Endothelial cell (in vitro differentiated cells): ENCODE measurements at regions not wholly inside any gene's neighbourhood (a gene's known extent, or its start where the extent isn't known, plus 50 kb on each side); places are given as distances from the start of the nearest gene placed in this dataset.

Source experiments
- DNase-seq: peaks from one replicate; pipeline ENCODE4 v3.0.0; 2021; ENCODE audit warnings: low spot score
- H3K27ac Mint-ChIP-seq: one replicate; pipeline ENCODE4 v1.8.0; 2021; ENCODE audit warnings: mixed read lengths, inconsistent platforms; ENCODE audit not compliant: unreplicated experiment
- H3K27me3 Mint-ChIP-seq: one replicate; pipeline ENCODE4 v1.8.0; 2021; ENCODE audit warnings: mild to moderate bottlenecking, moderate library complexity, mixed read lengths, inconsistent platforms; ENCODE audit not compliant: unreplicated experiment
- H3K36me3 Mint-ChIP-seq: one replicate; pipeline ENCODE4 v1.8.0; 2021; ENCODE audit warnings: mild to moderate bottlenecking, low read depth, mixed read lengths, inconsistent platforms; ENCODE audit not compliant: unreplicated experiment
- H3K4me1 Mint-ChIP-seq: one replicate; pipeline ENCODE4 v1.8.0; 2021; ENCODE audit warnings: mild to moderate bottlenecking, mixed read lengths, inconsistent platforms; ENCODE audit not compliant: unreplicated experiment
- H3K4me3 Mint-ChIP-seq: one replicate; pipeline ENCODE4 v1.8.0; 2021; ENCODE audit warnings: mild to moderate bottlenecking, mixed read lengths, inconsistent platforms; ENCODE audit not compliant: unreplicated experiment
- H3K9me3 Mint-ChIP-seq: one replicate; pipeline ENCODE4 v1.8.0; 2021; ENCODE audit warnings: mixed read lengths, inconsistent platforms; ENCODE audit not compliant: unreplicated experiment
- CTCF ChIP-seq: fragments of 200-600 bp; sonication (generic); IDR thresholded peaks from one replicate; pipeline ENCODE4 v1.5.0; 2021; ENCODE audit warnings: antibody characterized with exemption; ENCODE audit not compliant: unreplicated experiment

GRCh38 chr11:134913999-134914590, 502.1 kb upstream of the B3GAT1 start:
- Mint-ChIP-seq H3K4me1 (peaks cover 5% of the 10 kb centered on the region), H3K27me3 (peaks cover 17% of the 10 kb centered on the region), H3K9me3 (no peaks in the 10 kb centered on the region), H3K4me3 (no peak overlapping the region), H3K27ac (no peak overlapping the region), H3K36me3 (no peaks in the 10 kb centered on the region)
- no peak for DNase-seq
- TF ChIP-seq CTCF, result no peak

GRCh38 chr11:134913391-134913790, 501.3 kb upstream of the B3GAT1 start:
- Mint-ChIP-seq H3K27me3 (peaks cover 19% of the 10 kb centered on the region), H3K4me3 (no peak overlapping the region), H3K27ac (no peak overlapping the region), H3K9me3 (no peaks in the 10 kb centered on the region), H3K4me1 (peaks cover 5% of the 10 kb centered on the region), H3K36me3 (no peaks in the 10 kb centered on the region)
- no peak for TF ChIP-seq CTCF
- DNase-seq, result no peak

- Mint-ChIP-seq H3K4me1 (peaks cover 5% of the 10 kb centered on the region), H3K4me3 (no peak overlapping the region), H3K9me3 (no peaks in the 10 kb centered on the region), H3K27me3 (peaks cover 23% of the 10 kb centered on the region), H3K36me3 (no peaks in the 10 kb centered on the region), H3K27ac (no peak overlapping the region)
- no peak for TF ChIP-seq CTCF
- no peak for DNase-seq
Measured at GRCh38 chr11:134911514-134912180, 499.6 kb upstream of the B3GAT1 start.

GRCh38 chr11:134908583-134908982, 496.5 kb upstream of the B3GAT1 start:
- peaks cover 16% of the 10 kb centered on the region for H3K27me3 Mint-ChIP-seq
- no peak for DNase-seq
- TF ChIP-seq CTCF, result no peak
- H3K4me1 Mint-ChIP-seq, result peaks cover 5% of the 10 kb centered on the region
- no peak overlapping the region for H3K4me3 Mint-ChIP-seq
- H3K9me3 Mint-ChIP-seq, result no peaks in the 10 kb centered on the region
- H3K27ac Mint-ChIP-seq, result no peak overlapping the region
- H3K36me3 Mint-ChIP-seq, result no peaks in the 10 kb centered on the region

GRCh38 chr11:134907636-134908035, 495.6 kb upstream of the B3GAT1 start:
- H3K36me3 Mint-ChIP-seq, result no peaks in the 10 kb centered on the region
- peaks cover 10% of the 10 kb centered on the region for H3K27me3 Mint-ChIP-seq
- H3K27ac Mint-ChIP-seq, result no peak overlapping the region
- no peak overlapping the region for H3K4me3 Mint-ChIP-seq
- H3K4me1 Mint-ChIP-seq, result peaks cover under 1% of the 10 kb centered on the region
- H3K9me3 Mint-ChIP-seq, result no peaks in the 10 kb centered on the region
- TF ChIP-seq CTCF, result no peak
- DNase-seq, result no peak
